Endothelial cell of umbilical vein (primary cell): ENCODE measurements at regions not wholly inside any gene's neighbourhood (a gene's known extent, or its start where the extent isn't known, plus 50 kb on each side); places are given as distances from the start of the nearest gene placed in this dataset.
A peak's percentile ranks its signal among the peaks of the same experiment; 100 is the strongest.

Experiments
- CTCF ChIP-seq, 2 donors: IDR thresholded peaks; 1 replicate in 1 of 2; 2 replicates in 1 of 2; pipeline ENCODE4 v1.5.1; 2011; ENCODE audit warnings: low read length in 2 of 2, mild to moderate bottlenecking in 2 of 2, moderate library complexity in 2 of 2, control low read depth in 1 of 2, inconsistent platforms in 1 of 2, low read depth in 1 of 2; ENCODE audit not compliant: insufficient read depth in 1 of 2; ENCODE audit errors: extremely low read depth in 1 of 2
- EZH2 ChIP-seq: IDR thresholded peaks from 2 replicates; pipeline ENCODE4 v1.6.1; 2012; ENCODE audit warnings: borderline replicate concordance, low read depth, mild to moderate bottlenecking, moderate library complexity, low read length, inconsistent platforms; ENCODE audit not compliant: severe bottlenecking
- GATA2 ChIP-seq: IDR thresholded peaks from 2 replicates; pipeline ENCODE4 v1.7.0; 2011; ENCODE audit warnings: low read depth, mild to moderate bottlenecking, moderate library complexity, mixed read lengths, low read length; ENCODE audit not compliant: insufficient read length, insufficient read depth
- POLR2A ChIP-seq: IDR thresholded peaks from 2 replicates; pipeline ENCODE4 v1.6.1; 2012; ENCODE audit warnings: low read depth, mild to moderate bottlenecking, control low read depth, low read length
- POLR2AphosphoS5 ChIP-seq: IDR thresholded peaks from 2 replicates; pipeline ENCODE4 v1.6.1; 2012; ENCODE audit warnings: low read depth, mild to moderate bottlenecking, control low read depth, low read length, moderate library complexity; ENCODE audit not compliant: insufficient read depth

DNA sequence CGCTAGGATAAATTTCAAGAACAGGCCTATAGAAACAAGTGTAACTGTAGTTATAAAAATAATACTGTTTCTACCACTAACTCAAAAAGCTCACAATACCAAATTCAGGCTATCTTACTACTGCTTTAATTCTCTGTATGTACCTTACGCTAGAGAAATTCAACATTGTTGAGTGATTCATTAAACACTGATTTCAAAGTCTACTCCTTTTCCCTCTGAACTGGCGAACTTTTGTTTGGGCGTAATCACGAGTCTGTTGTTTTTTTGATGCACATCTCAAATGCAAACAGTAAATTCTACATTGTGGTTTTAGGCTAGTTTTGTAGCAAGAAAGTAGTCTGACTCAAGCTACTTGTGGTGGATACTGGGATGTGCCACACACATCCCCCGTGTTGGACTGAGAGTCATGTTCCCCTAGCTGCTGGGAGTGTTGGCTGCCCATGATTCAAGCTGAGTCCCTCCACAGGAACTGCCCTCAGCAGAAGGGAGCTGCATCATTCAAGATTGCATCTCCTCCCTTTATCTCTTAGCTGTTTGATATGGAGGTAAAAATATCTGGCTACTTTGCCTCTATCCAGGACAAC is 406.1 kb downstream of the RAPGEF2 start:
- TF ChIP-seq GATA2, result peak; percentile 30
- no peak for TF ChIP-seq EZH2
- TF ChIP-seq CTCF (IDR thresholded peaks at IDR 0.05; ENCODE audit: extremely low read depth in 1 of 2, insufficient read depth in 1 of 2, low read depth in 1 of 2, low read length in 2 of 2), result no peak
- no peak for TF ChIP-seq POLR2AphosphoS5
- no peak for TF ChIP-seq POLR2A
